ENCODE measurements at regions not wholly inside any gene's neighbourhood (a gene's known extent, or its start where the extent isn't known, plus 50 kb on each side); places are given as distances from the start of the nearest gene placed in this dataset.

- Histone ChIP-seq H3K4me3 (ENCODE audit: low read length in 3 of 3) (no peak overlapping the region), H3K27me3 (ENCODE audit: control insufficient read depth in 3 of 3, insufficient read depth in 3 of 3, low read length in 3 of 3) (peaks cover 0 to 18% (median 11%) of the 10 kb centered on the region in 3 donors), H3K4me1 (ENCODE audit: control insufficient read depth in 3 of 3, insufficient read depth in 3 of 3, low read length in 3 of 3) (no peaks in the 10 kb centered on the region), H3K36me3 (ENCODE audit: control insufficient read depth in 3 of 3, insufficient read depth in 3 of 3, low read length in 3 of 3) (no peaks in the 10 kb centered on the region), H3K27ac (ENCODE audit: low read depth, low read length) (no peak overlapping the region), H3K9ac (ENCODE audit: low read depth in 1 of 3, low read length in 3 of 3) (no peak overlapping the region), H3K9me3 (ENCODE audit: control insufficient read depth in 3 of 3, low read length in 3 of 3) (no peaks in the 10 kb centered on the region)
Measured at GRCh38 chr12:126193190-126193589, 1128.0 kb downstream of the AACS start.

GRCh38 chr12:126196263-126196662 is 1131.0 kb downstream of the AACS start:
- H3K27ac ChIP-seq (ENCODE audit: low read depth, low read length), result no peak overlapping the region
- peaks cover 0 to 11% (median 7%) of the 10 kb centered on the region in 3 donors for H3K27me3 ChIP-seq (ENCODE audit: control insufficient read depth in 3 of 3, insufficient read depth in 3 of 3, low read length in 3 of 3)
- H3K9ac ChIP-seq (ENCODE audit: low read depth in 1 of 3, low read length in 3 of 3), result no peak overlapping the region
- H3K9me3 ChIP-seq (ENCODE audit: control insufficient read depth in 3 of 3, low read length in 3 of 3), result no peaks in the 10 kb centered on the region
- no peak overlapping the region for H3K4me3 ChIP-seq (ENCODE audit: low read length in 3 of 3)
- no peaks in the 10 kb centered on the region for H3K4me1 ChIP-seq (ENCODE audit: control insufficient read depth in 3 of 3, insufficient read depth in 3 of 3, low read length in 3 of 3)
- no peaks in the 10 kb centered on the region for H3K36me3 ChIP-seq (ENCODE audit: control insufficient read depth in 3 of 3, insufficient read depth in 3 of 3, low read length in 3 of 3)

GRCh38 chr12:126198516-126198915 is 1133.3 kb downstream of the AACS start:
- no peaks in the 10 kb centered on the region for H3K36me3 ChIP-seq (ENCODE audit: control insufficient read depth in 3 of 3, insufficient read depth in 3 of 3, low read length in 3 of 3)
- no peak overlapping the region for H3K27ac ChIP-seq (ENCODE audit: low read depth, low read length)
- no peaks in the 10 kb centered on the region for H3K9me3 ChIP-seq (ENCODE audit: control insufficient read depth in 3 of 3, low read length in 3 of 3)
- H3K27me3 ChIP-seq (ENCODE audit: control insufficient read depth in 3 of 3, insufficient read depth in 3 of 3, low read length in 3 of 3), result no peaks in the 10 kb centered on the region
- no peak overlapping the region for H3K9ac ChIP-seq (ENCODE audit: low read depth in 1 of 3, low read length in 3 of 3)
- no peaks in the 10 kb centered on the region for H3K4me1 ChIP-seq (ENCODE audit: control insufficient read depth in 3 of 3, insufficient read depth in 3 of 3, low read length in 3 of 3)
- no peak overlapping the region for H3K4me3 ChIP-seq (ENCODE audit: low read length in 3 of 3)

- Histone ChIP-seq H3K4me3 (ENCODE audit: low read length in 3 of 3) (no peak overlapping the region), H3K27ac (ENCODE audit: low read depth, low read length) (no peak overlapping the region), H3K4me1 (ENCODE audit: control insufficient read depth in 3 of 3, insufficient read depth in 3 of 3, low read length in 3 of 3) (no peaks in the 10 kb centered on the region), H3K9me3 (ENCODE audit: control insufficient read depth in 3 of 3, low read length in 3 of 3) (peaks cover 0 to under 1% (median 0%) of the 10 kb centered on the region in 3 donors), H3K27me3 (ENCODE audit: control insufficient read depth in 3 of 3, insufficient read depth in 3 of 3, low read length in 3 of 3) (no peaks in the 10 kb centered on the region), H3K9ac (ENCODE audit: low read depth in 1 of 3, low read length in 3 of 3) (no peak overlapping the region), H3K36me3 (ENCODE audit: control insufficient read depth in 3 of 3, insufficient read depth in 3 of 3, low read length in 3 of 3) (no peaks in the 10 kb centered on the region)
Measured at GRCh38 chr12:126198966-126199692, 1133.9 kb downstream of the AACS start.

GRCh38 chr12:126201981-126202537 is 1136.8 kb downstream of the AACS start:
- no peaks in the 10 kb centered on the region for H3K27me3 ChIP-seq (ENCODE audit: control insufficient read depth in 3 of 3, insufficient read depth in 3 of 3, low read length in 3 of 3)
- H3K36me3 ChIP-seq (ENCODE audit: control insufficient read depth in 3 of 3, insufficient read depth in 3 of 3, low read length in 3 of 3), result no peaks in the 10 kb centered on the region
- no peaks in the 10 kb centered on the region for H3K4me1 ChIP-seq (ENCODE audit: control insufficient read depth in 3 of 3, insufficient read depth in 3 of 3, low read length in 3 of 3)
- H3K4me3 ChIP-seq (ENCODE audit: low read length in 3 of 3), result no peak overlapping the region
- H3K27ac ChIP-seq (ENCODE audit: low read depth, low read length), result no peak overlapping the region
- no peak overlapping the region for H3K9ac ChIP-seq (ENCODE audit: low read depth in 1 of 3, low read length in 3 of 3)
- H3K9me3 ChIP-seq (ENCODE audit: control insufficient read depth in 3 of 3, low read length in 3 of 3), result peaks cover 0 to 7% (median 0%) of the 10 kb centered on the region in 3 donors

- no peak overlapping the region for H3K27ac ChIP-seq (ENCODE audit: low read depth, low read length)
- no peaks in the 10 kb centered on the region for H3K27me3 ChIP-seq (ENCODE audit: control insufficient read depth in 3 of 3, insufficient read depth in 3 of 3, low read length in 3 of 3)
- no peaks in the 10 kb centered on the region for H3K36me3 ChIP-seq (ENCODE audit: control insufficient read depth in 3 of 3, insufficient read depth in 3 of 3, low read length in 3 of 3)
- H3K9ac ChIP-seq (ENCODE audit: low read depth in 1 of 3, low read length in 3 of 3), result no peak overlapping the region
- no peaks in the 10 kb centered on the region for H3K4me1 ChIP-seq (ENCODE audit: control insufficient read depth in 3 of 3, insufficient read depth in 3 of 3, low read length in 3 of 3)
- no peak overlapping the region for H3K4me3 ChIP-seq (ENCODE audit: low read length in 3 of 3)
- peaks cover 0 to 7% (median 0%) of the 10 kb centered on the region in 3 donors for H3K9me3 ChIP-seq (ENCODE audit: control insufficient read depth in 3 of 3, low read length in 3 of 3)
Measured at GRCh38 chr12:126204326-126204725, 1139.1 kb downstream of the AACS start.

- H3K36me3 ChIP-seq (ENCODE audit: control insufficient read depth in 3 of 3, insufficient read depth in 3 of 3, low read length in 3 of 3), result no peaks in the 10 kb centered on the region
- peaks cover 0 to 5% (median 0%) of the 10 kb centered on the region in 3 donors for H3K9me3 ChIP-seq (ENCODE audit: control insufficient read depth in 3 of 3, low read length in 3 of 3)
- H3K4me1 ChIP-seq (ENCODE audit: control insufficient read depth in 3 of 3, insufficient read depth in 3 of 3, low read length in 3 of 3), result no peaks in the 10 kb centered on the region
- H3K27ac ChIP-seq (ENCODE audit: low read depth, low read length), result no peak overlapping the region
- no peaks in the 10 kb centered on the region for H3K27me3 ChIP-seq (ENCODE audit: control insufficient read depth in 3 of 3, insufficient read depth in 3 of 3, low read length in 3 of 3)
- H3K4me3 ChIP-seq (ENCODE audit: low read length in 3 of 3), result no peak overlapping the region
- H3K9ac ChIP-seq (ENCODE audit: low read depth in 1 of 3, low read length in 3 of 3), result no peak overlapping the region
Measured at GRCh38 chr12:126210026-126210425, 1144.8 kb downstream of the AACS start.

GRCh38 chr12:126210448-126210847 is 1145.2 kb downstream of the AACS start:
- Histone ChIP-seq H3K9me3 (ENCODE audit: control insufficient read depth in 3 of 3, low read length in 3 of 3) (peaks cover 0 to 5% (median 0%) of the 10 kb centered on the region in 3 donors), H3K4me1 (ENCODE audit: control insufficient read depth in 3 of 3, insufficient read depth in 3 of 3, low read length in 3 of 3) (no peaks in the 10 kb centered on the region), H3K9ac (ENCODE audit: low read depth in 1 of 3, low read length in 3 of 3) (no peak overlapping the region), H3K4me3 (ENCODE audit: low read length in 3 of 3) (no peak overlapping the region), H3K27ac (ENCODE audit: low read depth, low read length) (no peak overlapping the region), H3K36me3 (ENCODE audit: control insufficient read depth in 3 of 3, insufficient read depth in 3 of 3, low read length in 3 of 3) (no peaks in the 10 kb centered on the region), H3K27me3 (ENCODE audit: control insufficient read depth in 3 of 3, insufficient read depth in 3 of 3, low read length in 3 of 3) (no peaks in the 10 kb centered on the region)

GRCh38 chr12:126212824-126213223 is 1147.6 kb downstream of the AACS start:
- Histone ChIP-seq H3K4me1 (ENCODE audit: control insufficient read depth in 3 of 3, insufficient read depth in 3 of 3, low read length in 3 of 3) (no peaks in the 10 kb centered on the region), H3K27me3 (ENCODE audit: control insufficient read depth in 3 of 3, insufficient read depth in 3 of 3, low read length in 3 of 3) (no peaks in the 10 kb centered on the region), H3K27ac (ENCODE audit: low read depth, low read length) (no peak overlapping the region), H3K4me3 (ENCODE audit: low read length in 3 of 3) (no peak overlapping the region), H3K36me3 (ENCODE audit: control insufficient read depth in 3 of 3, insufficient read depth in 3 of 3, low read length in 3 of 3) (no peaks in the 10 kb centered on the region), H3K9me3 (ENCODE audit: control insufficient read depth in 3 of 3, low read length in 3 of 3) (no peaks in the 10 kb centered on the region), H3K9ac (ENCODE audit: low read depth in 1 of 3, low read length in 3 of 3) (no peak overlapping the region)

GRCh38 chr12:126218697-126219096 is 1153.5 kb downstream of the AACS start:
- H3K4me3 ChIP-seq (ENCODE audit: low read length in 3 of 3), result no peak overlapping the region
- no peaks in the 10 kb centered on the region for H3K36me3 ChIP-seq (ENCODE audit: control insufficient read depth in 3 of 3, insufficient read depth in 3 of 3, low read length in 3 of 3)
- no peaks in the 10 kb centered on the region for H3K4me1 ChIP-seq (ENCODE audit: control insufficient read depth in 3 of 3, insufficient read depth in 3 of 3, low read length in 3 of 3)
- no peaks in the 10 kb centered on the region for H3K9me3 ChIP-seq (ENCODE audit: control insufficient read depth in 3 of 3, low read length in 3 of 3)
- H3K27ac ChIP-seq (ENCODE audit: low read depth, low read length), result no peak overlapping the region
- no peak overlapping the region for H3K9ac ChIP-seq (ENCODE audit: low read depth in 1 of 3, low read length in 3 of 3)
- no peaks in the 10 kb centered on the region for H3K27me3 ChIP-seq (ENCODE audit: control insufficient read depth in 3 of 3, insufficient read depth in 3 of 3, low read length in 3 of 3)

All from skeletal muscle tissue (tissue), 3 donors.